CD4-positive, alpha-beta T cell treated with Interleukin-6 for 4 hours (primary cell): ENCODE measurements at regions not wholly inside any gene's neighbourhood (a gene's known extent, or its start where the extent isn't known, plus 50 kb on each side); places are given as distances from the start of the nearest gene placed in this dataset.
"Not testable (repeated sequence)": the region's sequence is repeated elsewhere in the genome, so short reads cannot be mapped to it uniquely, and the experiment has no call there.

Source experiments
- DNase-seq: peaks from one replicate; pipeline ENCODE4 v3.0.0-alpha.2; 2020; ENCODE audit warnings: mixed read lengths

DNA sequence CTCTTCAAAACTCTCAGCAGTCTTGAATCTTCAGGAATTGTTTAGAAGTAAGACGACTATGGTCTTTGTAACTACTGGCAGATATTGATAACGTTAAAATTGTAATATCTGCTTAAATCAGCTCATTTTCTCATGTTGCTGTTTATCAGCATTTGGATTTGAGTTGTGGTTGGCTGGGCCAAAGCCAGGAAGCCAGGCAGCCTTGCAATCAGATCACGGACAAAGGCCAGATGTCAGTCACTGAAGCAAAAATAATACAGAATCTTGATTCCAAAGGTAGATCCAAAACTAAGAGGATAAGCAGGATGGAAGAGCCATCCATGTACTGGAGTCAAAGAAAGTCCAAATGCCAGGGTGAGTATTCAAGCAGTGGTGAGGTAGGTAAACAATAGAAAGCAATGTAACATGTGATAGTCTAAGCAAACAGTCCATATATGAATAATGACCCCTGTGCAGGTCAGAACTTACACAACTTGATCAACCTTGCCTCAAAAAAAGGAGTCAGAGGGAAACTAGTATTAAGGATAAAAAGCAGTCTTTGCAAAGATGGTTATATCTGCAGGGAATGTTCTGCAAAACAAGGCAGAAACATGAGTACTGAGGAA lies 95.8 kb upstream of the RAP1B start:
- DNase-seq: no peak

DNA sequence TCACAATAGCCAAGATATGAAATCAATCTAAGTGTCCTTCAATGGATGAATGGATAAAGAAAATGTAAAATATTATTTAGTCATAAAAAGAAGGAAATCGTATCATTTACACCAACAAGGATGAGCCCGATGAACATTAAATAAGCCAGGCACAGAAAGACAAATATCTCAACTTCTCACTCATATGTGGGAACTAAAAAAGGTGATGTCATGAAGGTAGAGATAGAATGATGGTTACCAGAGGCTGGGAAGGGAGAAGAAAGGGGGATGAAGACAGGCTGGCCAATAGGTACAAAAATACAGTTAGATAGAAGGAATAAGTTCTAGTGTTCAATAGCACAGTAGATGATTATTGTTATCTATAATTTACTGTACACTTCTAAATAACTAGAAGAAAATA lies 94.9 kb upstream of the RAP1B start:
- no peak for DNase-seq

DNA sequence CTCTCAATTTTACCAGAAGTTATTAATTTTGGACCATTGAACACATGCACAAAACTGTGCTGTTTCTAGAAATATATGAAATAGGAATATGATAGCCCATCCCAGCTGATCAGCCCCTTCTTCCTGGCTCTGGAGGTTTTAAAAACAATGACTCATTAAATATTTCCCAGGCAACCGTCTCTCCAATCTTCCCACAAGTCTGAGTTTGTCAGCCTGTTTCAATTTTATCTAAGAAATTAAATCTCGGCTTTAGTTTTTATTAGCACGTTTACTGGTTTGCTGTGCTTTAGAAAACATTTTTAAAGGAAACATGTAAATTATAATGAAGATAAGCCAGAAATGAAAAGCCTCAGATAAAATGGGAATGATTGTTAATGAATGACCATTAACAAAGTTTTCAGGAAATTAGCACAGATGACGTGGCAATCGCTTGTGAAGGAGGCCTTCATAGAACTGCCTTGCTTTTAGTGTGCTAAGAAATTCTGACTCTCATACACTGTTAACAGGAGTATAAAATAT lies 89.3 kb upstream of the RAP1B start:
- DNase-seq: no peak

DNA sequence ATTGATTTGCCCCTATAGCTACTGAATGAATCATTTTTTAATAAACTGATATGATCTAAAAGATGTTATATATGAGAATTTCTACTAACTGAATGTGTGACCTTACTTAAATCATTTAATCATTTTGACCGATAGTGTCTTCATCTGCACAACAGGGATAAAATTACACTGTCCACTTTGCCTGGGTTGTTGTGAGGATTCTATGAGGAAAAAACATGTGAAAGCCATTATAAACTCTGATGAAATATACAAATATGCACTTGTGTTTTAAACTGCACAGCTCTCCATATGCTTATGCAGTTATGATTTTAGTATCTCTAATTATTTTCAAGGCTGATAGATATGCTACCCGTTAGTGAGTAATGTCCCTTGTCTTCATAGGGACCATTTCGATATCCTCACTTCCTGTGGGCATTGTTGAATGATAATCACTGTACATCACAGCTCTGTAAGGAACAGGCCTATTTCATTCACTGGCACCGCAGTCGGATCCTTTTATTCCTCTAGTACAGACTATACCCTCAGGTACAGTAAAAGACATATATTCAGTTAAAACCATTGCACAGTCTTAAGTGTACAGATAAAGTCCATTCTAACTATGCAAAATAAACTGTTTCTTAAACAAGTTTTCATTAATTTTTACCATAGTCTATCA lies 88.7 kb upstream of the RAP1B start:
- DNase-seq: no peak

DNA sequence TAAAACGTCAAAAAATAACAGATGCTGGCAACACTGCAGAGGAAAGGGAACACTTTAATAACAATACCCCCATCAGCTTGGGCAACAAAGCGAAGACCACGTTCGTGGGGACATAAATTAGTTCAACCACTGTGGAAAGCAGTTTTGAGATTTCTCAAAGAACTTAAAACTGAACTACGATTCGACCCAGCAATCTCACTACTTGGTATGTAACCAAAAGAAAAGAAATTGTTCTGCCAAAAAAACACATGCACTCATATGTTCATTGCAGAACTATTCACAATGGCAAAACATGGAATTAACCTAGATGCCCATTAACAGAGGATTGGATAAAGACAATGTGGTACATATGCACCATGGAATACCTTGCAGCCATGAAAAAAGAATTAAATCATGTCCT lies 81.2 kb upstream of the RAP1B start:
- DNase-seq: no peak

DNA sequence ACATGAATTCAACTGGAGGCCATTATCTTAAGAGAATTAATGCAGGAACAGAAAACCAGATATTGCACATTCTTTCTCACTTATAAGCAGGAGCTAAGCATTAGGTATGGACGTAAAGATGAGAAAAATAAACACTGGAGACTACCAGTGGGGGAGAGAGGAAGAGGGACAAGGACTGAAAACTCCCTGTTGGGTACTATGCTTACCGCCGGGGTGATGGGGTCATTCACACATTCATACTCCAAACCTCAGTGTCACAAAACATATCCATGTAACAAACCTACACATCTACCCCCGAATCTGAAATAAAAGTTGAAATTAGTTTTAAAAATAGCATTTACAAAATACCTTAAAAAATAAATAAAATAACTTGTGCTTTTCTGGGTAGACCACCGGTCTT lies 80.8 kb upstream of the RAP1B start:
- DNase-seq: no peak

DNA sequence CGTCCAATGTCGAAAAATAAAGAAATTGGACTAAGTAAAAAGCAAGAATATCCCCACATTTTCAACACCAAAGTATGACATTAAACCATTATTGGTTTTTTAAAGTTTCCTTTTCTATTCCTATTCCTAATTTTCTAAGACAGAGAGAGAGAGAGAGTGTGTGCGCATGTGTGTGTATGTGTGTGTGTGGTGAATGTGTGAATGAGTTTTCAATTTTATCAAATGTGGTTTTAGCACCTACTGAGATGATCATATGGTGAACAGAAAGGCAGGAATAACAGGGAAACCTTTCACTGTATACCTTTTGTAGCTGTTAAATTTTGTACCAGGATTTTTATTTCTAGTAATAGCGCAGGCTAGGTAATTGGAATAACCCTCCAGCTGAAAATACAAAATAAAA lies 80.4 kb upstream of the RAP1B start:
- DNase-seq: no peak

DNA sequence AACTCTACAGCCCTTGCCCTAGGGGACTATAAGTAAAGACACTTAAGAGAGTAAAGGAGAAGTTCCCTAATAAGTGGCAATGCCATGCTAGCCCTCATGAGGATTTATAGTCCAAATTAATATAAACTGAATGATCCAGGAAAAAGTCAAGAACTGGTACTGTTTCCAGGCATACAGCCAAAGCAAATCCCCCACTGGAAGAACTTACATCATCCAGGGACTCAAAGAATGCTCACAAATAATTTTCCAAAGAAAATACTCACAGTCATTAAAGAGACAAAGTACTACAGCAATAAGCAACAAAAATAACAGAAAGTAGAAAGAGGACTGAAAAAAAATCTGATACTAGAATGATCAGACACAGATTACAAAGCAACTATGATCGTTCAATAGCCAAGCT lies 79.7 kb upstream of the RAP1B start:
- no peak for DNase-seq

DNA sequence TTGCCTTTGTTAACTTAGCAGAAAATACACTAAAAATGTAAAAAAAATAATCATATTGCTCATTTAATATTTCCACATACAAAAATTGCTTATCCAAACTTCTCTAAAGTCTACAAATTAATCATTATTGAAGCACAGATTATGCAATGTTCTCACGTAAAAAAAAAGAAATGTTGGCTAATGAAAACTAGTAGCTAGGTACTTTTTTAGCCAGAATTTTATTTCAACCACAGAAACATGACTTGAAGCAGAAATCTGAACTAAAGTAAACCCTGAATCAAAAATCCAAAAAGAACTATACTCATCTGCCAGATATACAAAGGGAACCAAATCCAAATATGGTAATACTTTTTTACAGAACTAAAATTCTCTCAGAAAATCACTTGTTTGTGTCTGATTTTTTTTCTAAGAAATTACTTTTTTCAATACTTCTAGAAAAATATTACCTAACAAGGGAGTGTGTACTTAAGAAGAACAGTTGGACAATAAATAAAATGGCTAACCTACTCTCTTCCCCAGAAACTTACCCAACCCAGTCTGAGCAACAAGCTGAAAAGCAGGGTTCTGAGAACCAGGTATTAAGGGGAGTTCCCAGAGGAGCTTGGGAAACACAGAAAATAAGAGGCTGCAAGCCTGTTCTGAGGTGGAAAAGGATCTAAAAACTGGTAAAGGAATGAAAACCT lies 78.4 kb upstream of the RAP1B start:
- DNase-seq: no peak

DNA sequence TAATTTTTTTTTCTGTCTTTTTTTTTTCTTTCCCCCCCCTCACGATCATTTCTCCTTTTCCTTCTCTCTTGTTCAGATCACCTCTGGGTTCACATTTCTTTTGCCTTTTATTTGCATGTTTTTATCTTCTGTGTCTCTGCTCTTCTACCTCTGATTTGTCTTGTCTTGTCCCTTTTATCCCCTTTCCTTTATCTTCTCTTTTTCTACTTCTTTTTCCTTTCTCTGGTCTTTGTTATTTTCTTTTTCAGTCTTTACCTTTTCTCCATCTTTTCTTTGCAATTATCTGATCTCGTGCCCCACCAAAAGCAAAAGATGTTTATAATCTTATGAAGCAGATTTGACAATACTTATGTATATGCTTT lies 77.8 kb upstream of the RAP1B start:
- DNase-seq: no peak

DNA sequence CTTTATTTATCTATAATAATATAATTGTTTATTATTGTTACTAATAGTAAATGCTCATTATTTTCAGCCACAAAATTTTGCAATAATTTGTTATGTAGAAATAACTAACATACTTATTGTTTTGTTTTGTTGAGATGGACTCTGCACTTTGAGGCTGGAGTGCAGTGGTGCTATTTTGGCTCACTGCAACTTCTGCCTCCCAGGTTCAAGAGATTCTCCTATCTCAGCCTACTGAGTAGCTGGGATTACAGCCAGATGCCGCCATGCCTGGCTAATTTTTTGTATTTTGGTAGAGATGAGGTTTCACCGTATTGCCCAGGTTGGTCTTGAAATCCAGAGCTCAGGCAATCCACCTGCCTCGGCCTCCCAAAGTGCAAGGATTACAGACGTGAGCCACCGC lies 76.6 kb upstream of the RAP1B start:
- no peak for DNase-seq

DNA sequence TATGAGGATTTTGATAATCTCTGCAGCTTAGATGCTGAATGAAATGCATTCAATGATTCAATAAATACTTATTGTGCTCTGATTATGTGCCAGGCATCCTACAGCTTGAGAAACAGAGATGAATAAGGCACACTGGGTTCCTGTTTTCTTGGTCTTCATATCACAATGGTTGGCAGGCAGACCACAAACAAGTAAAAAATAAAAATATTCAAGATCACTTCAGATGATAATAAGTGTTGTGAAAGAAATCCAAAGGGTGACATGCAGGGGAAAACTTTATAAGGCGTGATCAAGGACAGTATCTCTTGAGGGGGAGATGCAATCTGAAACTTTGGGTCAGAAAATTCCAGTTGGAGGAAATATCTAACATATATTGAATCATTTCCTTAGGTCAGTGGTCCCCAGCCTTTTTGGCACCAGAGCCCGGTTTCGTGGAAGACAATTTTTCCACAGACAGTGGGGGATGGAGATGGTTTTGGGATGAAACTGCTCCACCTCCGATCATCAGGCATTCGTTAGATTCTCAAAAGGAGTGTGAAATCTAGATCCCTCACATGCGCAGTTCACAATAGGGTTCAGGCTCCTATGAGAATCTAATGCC lies 73.7 kb upstream of the RAP1B start:
- DNase-seq: no peak

DNA sequence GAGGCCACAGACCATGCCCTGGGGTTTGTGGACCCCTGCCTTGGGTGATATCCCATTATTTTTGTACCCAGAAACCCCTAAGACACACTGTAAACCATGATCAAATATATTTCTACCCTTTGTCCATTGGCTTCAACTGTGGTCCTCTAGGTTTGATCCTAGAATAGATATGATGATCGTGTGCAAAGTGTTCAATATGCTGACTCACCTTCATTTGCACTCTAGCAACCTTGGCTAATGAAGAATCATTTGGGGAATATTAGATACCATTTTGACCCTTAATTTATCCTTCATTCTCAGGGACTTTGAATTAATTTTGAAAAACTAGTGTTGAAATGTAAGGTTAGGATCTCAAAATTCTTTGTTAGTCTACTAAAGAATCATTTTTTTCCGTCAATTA lies 73.1 kb upstream of the RAP1B start:
- no peak for DNase-seq

DNA sequence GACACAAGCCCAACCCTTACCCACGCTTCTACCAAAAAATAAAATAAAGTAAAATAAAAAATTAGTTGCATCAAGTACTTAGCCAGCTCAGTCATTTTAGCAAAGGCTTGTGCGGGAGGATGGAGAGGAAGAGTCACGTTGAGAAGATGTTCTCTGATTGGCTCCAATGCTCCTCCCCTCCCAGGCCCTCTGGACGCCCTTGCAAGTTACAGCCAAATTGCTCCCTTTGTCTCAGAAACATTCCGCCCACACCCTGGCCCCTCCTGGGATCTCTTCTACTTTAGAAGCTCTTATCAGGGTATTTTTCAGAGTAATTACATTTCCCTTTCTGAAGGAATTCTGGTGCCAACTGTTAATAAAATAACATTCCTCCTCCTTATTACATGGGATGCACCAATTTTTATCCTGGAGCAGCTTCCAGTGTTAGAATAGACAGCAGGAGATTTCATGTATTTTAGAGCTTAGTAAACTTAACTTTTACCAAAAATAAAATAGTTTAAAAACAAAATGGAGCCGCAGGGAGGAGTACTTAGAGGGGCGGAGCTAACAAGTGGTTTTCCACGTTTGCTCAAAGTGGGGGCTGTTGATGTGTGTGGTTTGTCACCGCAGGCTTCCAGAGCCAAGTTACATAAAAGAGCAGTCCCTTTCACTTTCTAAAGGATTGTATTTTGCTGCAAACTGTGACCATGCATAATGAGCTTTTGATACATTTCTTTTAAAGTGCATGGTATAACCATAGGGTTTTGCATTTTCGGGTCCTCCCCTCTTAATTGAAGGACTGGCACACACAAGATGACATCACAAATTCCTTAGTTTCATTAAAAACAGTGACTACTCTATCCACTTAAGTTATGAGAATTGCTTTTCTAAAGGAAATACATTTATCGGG lies 71.7 kb upstream of the RAP1B start:
- peak; percentile 65 for DNase-seq

DNA sequence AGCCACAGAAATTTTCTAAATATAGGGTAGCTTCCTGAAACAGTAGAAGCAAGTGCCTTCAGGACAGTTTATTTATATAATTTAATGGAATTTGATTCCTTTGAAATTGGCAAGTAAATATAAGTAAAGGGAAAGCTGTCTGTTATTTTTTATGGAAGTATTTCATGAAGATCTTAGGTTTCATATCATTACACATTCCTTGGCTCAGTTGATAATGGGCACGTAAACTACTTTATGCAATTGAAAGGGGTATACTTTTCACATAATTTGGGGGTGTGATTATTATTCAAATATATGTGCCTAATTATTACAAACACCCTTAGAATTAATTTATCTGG lies 71.1 kb upstream of the RAP1B start:
- DNase-seq: no peak

DNA sequence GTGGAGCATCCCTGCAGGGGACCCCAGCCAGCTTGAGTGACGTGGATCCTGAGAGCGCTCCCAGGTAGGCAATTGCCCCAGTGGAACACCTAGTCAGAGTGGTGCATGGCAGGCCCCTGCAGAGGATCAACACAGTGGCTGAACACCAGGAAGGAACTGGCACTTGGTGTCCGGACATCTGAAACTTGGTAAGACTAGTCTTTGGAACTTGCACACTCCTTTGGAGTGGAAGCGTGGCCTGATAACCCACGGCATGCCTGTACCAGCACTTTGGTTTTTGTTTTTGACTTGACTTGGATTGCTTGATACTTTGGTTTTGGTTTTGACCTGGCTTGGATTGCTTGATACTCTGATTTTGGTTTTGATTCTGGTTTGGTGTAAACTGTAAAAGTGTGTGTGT lies 69.9 kb upstream of the RAP1B start:
- DNase-seq: not testable (repeated sequence)

DNA sequence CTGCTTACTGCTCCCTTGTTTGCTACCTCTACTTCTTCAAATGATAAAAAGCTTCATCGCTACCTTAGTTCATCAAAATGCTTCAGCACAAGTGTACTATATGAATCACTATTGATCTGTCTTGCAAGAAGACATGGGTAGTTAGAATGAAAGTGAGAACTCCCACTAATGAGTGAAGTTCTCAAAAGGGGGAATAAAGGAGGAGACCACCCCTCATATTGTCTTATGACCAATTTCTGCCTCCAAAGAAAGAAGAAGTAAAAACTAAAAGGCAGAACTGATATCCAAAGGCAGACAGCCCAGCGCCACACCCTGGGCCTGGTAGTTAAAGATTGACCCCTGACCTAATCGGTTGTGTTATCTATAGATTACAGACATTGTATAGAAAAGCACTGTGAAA lies 63.4 kb upstream of the RAP1B start:
- not testable (repeated sequence) for DNase-seq

DNA sequence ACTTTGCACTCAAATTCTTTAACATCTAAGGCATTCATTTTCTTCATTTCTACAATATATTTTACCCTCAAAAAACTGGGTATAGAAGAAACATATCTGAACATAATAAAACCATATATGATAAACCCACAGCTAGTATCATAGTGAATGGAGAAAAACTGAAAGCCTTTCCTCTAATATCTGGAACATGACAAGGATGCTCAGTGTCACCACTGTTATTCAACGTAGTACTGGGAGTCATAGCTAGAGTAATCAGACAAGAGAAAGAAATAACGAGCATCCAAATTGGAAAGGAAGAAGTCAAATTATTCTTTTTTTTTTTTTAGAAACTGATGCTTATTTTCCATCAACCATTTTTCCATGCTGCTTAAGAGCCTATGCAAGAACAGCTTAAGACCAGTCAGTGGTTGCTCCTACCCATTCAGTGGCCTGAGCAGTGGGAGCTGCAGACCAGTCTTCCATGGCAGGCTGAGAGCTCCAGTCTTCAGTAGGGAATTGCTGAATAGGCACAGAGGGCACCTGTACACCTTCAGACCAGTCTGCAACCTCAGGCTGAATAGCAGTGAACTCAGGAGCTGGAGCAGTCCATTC lies 58.0 kb upstream of the RAP1B start:
- not testable (repeated sequence) for DNase-seq

DNA sequence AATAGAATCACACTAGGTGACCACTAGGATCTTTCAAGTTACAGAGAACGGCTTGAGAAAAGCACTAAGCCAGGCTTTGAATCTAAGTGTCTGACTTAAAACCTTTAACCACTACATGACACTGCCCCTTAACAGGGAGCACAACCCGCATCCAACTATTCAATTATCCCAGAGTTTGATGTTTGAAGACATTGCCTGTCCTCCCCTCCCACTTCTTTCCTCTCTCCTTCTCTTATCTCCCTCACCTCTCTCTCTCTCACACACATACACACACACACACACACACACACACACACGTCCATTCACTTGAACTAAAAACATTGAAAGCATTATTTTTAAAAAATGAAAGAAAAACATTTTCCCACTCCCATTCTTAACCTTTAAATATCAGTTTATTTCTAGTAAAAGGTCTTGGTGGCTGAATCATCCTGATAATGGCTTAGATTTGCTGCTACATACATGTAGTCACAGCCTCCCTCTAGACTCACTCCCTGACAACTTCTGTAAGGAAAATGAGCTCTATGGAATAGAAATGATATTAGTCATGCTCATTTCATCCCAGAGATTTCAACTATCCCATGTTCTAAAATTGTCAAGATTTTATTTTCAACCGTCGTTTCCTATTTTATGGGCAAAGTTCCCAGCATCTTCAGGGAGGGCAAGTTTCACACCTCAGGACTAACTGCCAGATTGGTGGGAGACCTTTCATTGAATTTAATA lies 53.5 kb upstream of the RAP1B start:
- DNase-seq: no peak

DNA sequence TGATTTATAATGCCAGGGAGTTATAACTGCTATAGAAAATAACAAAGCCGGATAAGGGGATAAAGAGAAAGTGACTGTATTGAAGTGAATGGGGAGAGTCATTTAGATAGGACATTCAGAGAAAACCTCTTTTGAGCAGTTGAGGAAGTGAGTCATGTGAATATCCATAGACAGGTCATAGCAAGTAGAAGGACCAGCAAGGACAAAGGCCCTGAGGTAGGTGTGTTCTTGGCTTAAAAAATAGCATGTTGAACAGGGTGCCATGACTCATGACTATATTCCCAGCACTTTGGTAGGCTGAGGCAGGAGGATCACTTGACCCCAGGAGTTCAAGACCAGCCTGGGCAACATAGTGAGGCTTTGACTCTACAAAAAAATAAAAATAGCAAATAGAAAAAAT lies 51.5 kb upstream of the RAP1B start:
- DNase-seq: no peak

DNA sequence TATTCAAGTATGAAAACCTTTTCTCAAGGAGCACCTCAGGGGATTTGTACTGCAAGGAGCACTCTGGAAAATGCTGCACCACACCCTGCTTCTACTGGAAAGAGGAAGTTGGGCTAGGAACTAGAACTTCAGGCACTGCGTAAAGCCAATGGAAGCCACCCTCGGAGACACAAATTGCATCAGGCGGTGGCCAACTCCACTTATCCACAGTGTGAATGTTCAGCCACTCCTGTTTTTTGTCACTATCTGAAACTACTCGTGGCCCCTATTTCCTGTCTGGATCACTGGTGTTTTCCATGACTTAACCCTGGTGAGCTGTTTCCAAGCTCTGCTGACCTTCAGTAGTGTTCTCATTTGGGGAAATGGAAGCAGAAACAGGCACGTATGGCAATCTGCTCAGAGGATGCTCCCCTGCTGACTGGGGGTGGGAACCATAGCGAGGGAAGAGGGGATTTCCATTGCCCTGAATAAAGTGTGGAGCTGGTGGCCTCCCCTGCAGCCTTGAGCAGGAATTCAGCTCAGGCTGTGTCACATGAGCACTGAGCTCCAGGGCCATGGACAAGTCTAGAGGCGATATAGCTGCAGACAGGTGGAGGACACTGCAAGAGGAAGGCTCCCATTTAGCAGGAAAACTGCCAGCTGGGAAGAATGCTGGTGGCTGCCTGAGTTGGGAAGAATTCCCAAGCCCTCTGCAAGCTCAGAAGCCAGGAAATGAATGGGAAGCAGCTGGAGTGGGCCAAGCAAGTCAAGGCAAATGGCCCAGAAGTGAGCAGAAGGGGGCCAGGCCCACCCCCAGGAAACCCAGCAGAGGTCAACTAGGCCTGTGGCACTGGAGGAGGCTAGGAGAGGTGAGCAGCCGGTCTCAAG lies 50.5 kb upstream of the RAP1B start:
- no peak for DNase-seq
